ENCODE measurements at regions not wholly inside any gene's neighbourhood (a gene's known extent, or its start where the extent isn't known, plus 50 kb on each side); places are given as distances from the start of the nearest gene placed in this dataset.

- no peak for ATAC-seq (ENCODE audit: low read depth)
- H3K9me3 Mint-ChIP-seq: peaks cover 3% of the 10 kb centered on the region
- intact Hi-C loops (cut with micrococcal nuclease): no loop called here
Measured at GRCh38 chr1:195744256-195744655, 864.0 kb downstream of the KCNT2 start.

GRCh38 chr1:195740862-195741261 is 867.4 kb downstream of the KCNT2 start:
- no peak for ATAC-seq (ENCODE audit: low read depth)
- H3K27ac Mint-ChIP-seq: no peak overlapping the region
- no peak overlapping the region for H3K4me3 Mint-ChIP-seq
- no peaks in the 10 kb centered on the region for H3K27me3 Mint-ChIP-seq
- CTCF ChIA-PET: no interaction called here
- intact Hi-C loops (cut with micrococcal nuclease): no loop called here
- H3K4me1 Mint-ChIP-seq: no peaks in the 10 kb centered on the region
- no peak for TF ChIP-seq CTCF (IDR thresholded peaks at IDR 0.05)
- DNase-seq: no peak
- peaks cover 3% of the 10 kb centered on the region for H3K9me3 Mint-ChIP-seq
- POLR2A ChIA-PET: no interaction called here
- no peaks in the 10 kb centered on the region for H3K36me3 Mint-ChIP-seq (ENCODE audit: low read depth)

More at GRCh38 chr1:195744256-195744655, 864.0 kb downstream of the KCNT2 start:
- no peaks in the 10 kb centered on the region for H3K27me3 Mint-ChIP-seq
- ChIA-PET CTCF (no interaction called here), POLR2A (no interaction called here)
- H3K36me3 Mint-ChIP-seq (ENCODE audit: low read depth): no peaks in the 10 kb centered on the region
- no peak for TF ChIP-seq CTCF (IDR thresholded peaks at IDR 0.05)
- H3K4me3 Mint-ChIP-seq: no peak overlapping the region
- H3K27ac Mint-ChIP-seq: no peak overlapping the region
- no peaks in the 10 kb centered on the region for H3K4me1 Mint-ChIP-seq
- DNase-seq: no peak

GRCh38 chr1:195738966-195739650 is 869.1 kb downstream of the KCNT2 start:
- Mint-ChIP-seq H3K9me3 (peaks cover 3% of the 10 kb centered on the region), H3K36me3 (ENCODE audit: low read depth) (no peaks in the 10 kb centered on the region), H3K4me3 (no peak overlapping the region), H3K27me3 (no peaks in the 10 kb centered on the region), H3K4me1 (no peaks in the 10 kb centered on the region), H3K27ac (no peak overlapping the region)
- no peak for TF ChIP-seq CTCF (IDR thresholded peaks at IDR 0.05)
- intact Hi-C loops (cut with micrococcal nuclease): no loop called here
- DNase-seq: no peak
- CTCF ChIA-PET: no interaction called here
- POLR2A ChIA-PET: no interaction called here
- no peak for ATAC-seq (ENCODE audit: low read depth)

GRCh38 chr1:195735140-195735539 is 873.1 kb downstream of the KCNT2 start:
- H3K4me3 Mint-ChIP-seq: no peak overlapping the region
- intact Hi-C loops (cut with micrococcal nuclease): no loop called here
- no peaks in the 10 kb centered on the region for H3K27me3 Mint-ChIP-seq
- no peaks in the 10 kb centered on the region for H3K4me1 Mint-ChIP-seq
- no peak for ATAC-seq (ENCODE audit: low read depth)
- DNase-seq: no peak
- ChIA-PET POLR2A (no interaction called here), CTCF (no interaction called here)
- no peak for TF ChIP-seq CTCF (IDR thresholded peaks at IDR 0.05)
- no peak overlapping the region for H3K27ac Mint-ChIP-seq
- H3K36me3 Mint-ChIP-seq (ENCODE audit: low read depth): no peaks in the 10 kb centered on the region
- H3K9me3 Mint-ChIP-seq: no peaks in the 10 kb centered on the region

- Mint-ChIP-seq H3K27me3 (no peaks in the 10 kb centered on the region), H3K27ac (no peak overlapping the region), H3K4me1 (no peaks in the 10 kb centered on the region), H3K36me3 (ENCODE audit: low read depth) (no peaks in the 10 kb centered on the region), H3K9me3 (no peaks in the 10 kb centered on the region), H3K4me3 (no peak overlapping the region)
- intact Hi-C loops (cut with micrococcal nuclease): no loop called here
- no peak for DNase-seq
- POLR2A ChIA-PET: no interaction called here
- CTCF ChIA-PET: no interaction called here
- TF ChIP-seq CTCF (IDR thresholded peaks at IDR 0.05): no peak
- no peak for ATAC-seq (ENCODE audit: low read depth)
Measured at GRCh38 chr1:195733826-195734225, 874.4 kb downstream of the KCNT2 start.
